AG04450 (cell line): ENCODE measurements at regions not wholly inside any gene's neighbourhood (a gene's known extent, or its start where the extent isn't known, plus 50 kb on each side); places are given as distances from the start of the nearest gene placed in this dataset.

ENCODE experiments used
- CTCF ChIA-PET: fragments of 300-600, 350-600 bp; formaldehyde crosslinking; extraction: SDS; loops from one replicate; lab custom pipeline; 2022; ENCODE audit warnings: antibody characterized with exemption, inconsistent platforms; lab: Charles Lee
- POLR2A ChIA-PET: fragments of 350-600 bp; formaldehyde crosslinking; extraction: SDS; loops from one replicate; lab custom pipeline; 2021; ENCODE audit warnings: antibody characterized with exemption, inconsistent platforms; lab: Yijun Ruan, JAX
- DNase-seq: peaks from one replicate; pipeline ENCODE4 v3.0.0-alpha.2; 2011; ENCODE audit warnings: low read depth, low spot score
- H3K27ac ChIP-seq: one replicate; pipeline ENCODE4 v1.5.1; 2012; ENCODE audit warnings: low read depth, low read length, control low read depth
- H3K27me3 ChIP-seq: one replicate; pipeline ENCODE4 v1.6.0; 2012; ENCODE audit warnings: low read length; ENCODE audit not compliant: control insufficient read depth, insufficient read depth
- H3K4me3 ChIP-seq: 2 replicates; pipeline ENCODE4 v1.5.1; 2011; ENCODE audit warnings: mild to moderate bottlenecking, low read depth, low read length, control low read depth
- H3K9me3 ChIP-seq: 2 replicates; pipeline ENCODE4 v1.5.1; 2012; ENCODE audit warnings: low read length; ENCODE audit not compliant: control insufficient read depth, insufficient read depth
- CTCF ChIP-seq: IDR thresholded peaks from 2 replicates; pipeline ENCODE4 v1.5.1; 2011; ENCODE audit warnings: low read depth, low read length, control low read depth, inconsistent platforms

GRCh38 chr10:90418869-90419652 lies 438.8 kb downstream of the HTR7 start:
- no peak for TF ChIP-seq CTCF
- POLR2A ChIA-PET = interaction anchor here (0.6 kb wide), 1 partner anchor 40 kb away, joined by 3 read pairs; no protein-coding TSS in a partner anchor
- H3K27me3 ChIP-seq = no peaks in the 10 kb centered on the region
- H3K4me3 ChIP-seq = no peak overlapping the region
- peak; percentile 82 for DNase-seq
- H3K9me3 ChIP-seq = no peaks in the 10 kb centered on the region
- H3K27ac ChIP-seq = no peak overlapping the region
- CTCF ChIA-PET = interaction anchor here (0.5 to 1.6 kb wide), 2 partner anchors 174 to 996 kb away, joined by 3 to 6 read pairs; no protein-coding TSS in a partner anchor

GRCh38 chr10:90420637-90421318 lies 437.1 kb downstream of the HTR7 start:
- Histone ChIP-seq H3K27ac (no peak overlapping the region), H3K9me3 (no peaks in the 10 kb centered on the region), H3K4me3 (no peak overlapping the region), H3K27me3 (no peaks in the 10 kb centered on the region)
- POLR2A ChIA-PET = no interaction called here
- DNase-seq = no peak
- CTCF ChIA-PET = no interaction called here
- no peak for TF ChIP-seq CTCF

GRCh38 chr10:90421874-90422273 lies 436.0 kb downstream of the HTR7 start:
- H3K27ac ChIP-seq = no peak overlapping the region
- TF ChIP-seq CTCF = no peak
- H3K4me3 ChIP-seq = no peak overlapping the region
- CTCF ChIA-PET = no interaction called here
- no peak for DNase-seq
- H3K9me3 ChIP-seq = no peaks in the 10 kb centered on the region
- POLR2A ChIA-PET = no interaction called here
- no peaks in the 10 kb centered on the region for H3K27me3 ChIP-seq

GRCh38 chr10:90424730-90425129 lies 433.1 kb downstream of the HTR7 start:
- no peak overlapping the region for H3K27ac ChIP-seq
- no peaks in the 10 kb centered on the region for H3K9me3 ChIP-seq
- no peak for DNase-seq
- ChIA-PET POLR2A (no interaction called here), CTCF (no interaction called here)
- H3K27me3 ChIP-seq = no peaks in the 10 kb centered on the region
- no peak for TF ChIP-seq CTCF
- no peak overlapping the region for H3K4me3 ChIP-seq

- Histone ChIP-seq H3K4me3 (no peak overlapping the region), H3K9me3 (no peaks in the 10 kb centered on the region), H3K27ac (no peak overlapping the region), H3K27me3 (peaks cover 2% of the 10 kb centered on the region)
- ChIA-PET CTCF (no interaction called here), POLR2A (no interaction called here)
- TF ChIP-seq CTCF = no peak
- no peak for DNase-seq
Observed at GRCh38 chr10:90430186-90430585, 427.7 kb downstream of the HTR7 start.
